HFF-Myc (cell line): ENCODE measurements at regions not wholly inside any gene's neighbourhood (a gene's known extent, or its start where the extent isn't known, plus 50 kb on each side); places are given as distances from the start of the nearest gene placed in this dataset.

Experiments
- DNase-seq: peaks from one replicate; pipeline ENCODE4 v3.0.0-alpha.2; 2011; ENCODE audit warnings: low read depth; ENCODE audit errors: extremely low read depth
- H3K4me3 ChIP-seq: replicated peaks from 2 replicates; pipeline ENCODE4 v1.5.1; 2011; ENCODE audit warnings: low read depth, mild to moderate bottlenecking, control low read depth, low read length
- TF ChIP-seq, protein P1 (sequence below): IDR thresholded peaks from 2 replicates; pipeline ENCODE4 v1.5.1; 2012; ENCODE audit warnings: mild to moderate bottlenecking, low read depth, low read length, control low read depth; ENCODE audit errors: missing control alignments

- DNase-seq, result no peak
- TF ChIP-seq, protein P1, sequence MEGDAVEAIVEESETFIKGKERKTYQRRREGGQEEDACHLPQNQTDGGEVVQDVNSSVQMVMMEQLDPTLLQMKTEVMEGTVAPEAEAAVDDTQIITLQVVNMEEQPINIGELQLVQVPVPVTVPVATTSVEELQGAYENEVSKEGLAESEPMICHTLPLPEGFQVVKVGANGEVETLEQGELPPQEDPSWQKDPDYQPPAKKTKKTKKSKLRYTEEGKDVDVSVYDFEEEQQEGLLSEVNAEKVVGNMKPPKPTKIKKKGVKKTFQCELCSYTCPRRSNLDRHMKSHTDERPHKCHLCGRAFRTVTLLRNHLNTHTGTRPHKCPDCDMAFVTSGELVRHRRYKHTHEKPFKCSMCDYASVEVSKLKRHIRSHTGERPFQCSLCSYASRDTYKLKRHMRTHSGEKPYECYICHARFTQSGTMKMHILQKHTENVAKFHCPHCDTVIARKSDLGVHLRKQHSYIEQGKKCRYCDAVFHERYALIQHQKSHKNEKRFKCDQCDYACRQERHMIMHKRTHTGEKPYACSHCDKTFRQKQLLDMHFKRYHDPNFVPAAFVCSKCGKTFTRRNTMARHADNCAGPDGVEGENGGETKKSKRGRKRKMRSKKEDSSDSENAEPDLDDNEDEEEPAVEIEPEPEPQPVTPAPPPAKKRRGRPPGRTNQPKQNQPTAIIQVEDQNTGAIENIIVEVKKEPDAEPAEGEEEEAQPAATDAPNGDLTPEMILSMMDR, result no peak
Observed at GRCh38 chr3:34852844-34853439, 786.4 kb upstream of the ARPP21 start.

GRCh38 chr3:34856081-34856947, 783.0 kb upstream of the ARPP21 start:
- no peak overlapping the region for H3K4me3 ChIP-seq
- TF ChIP-seq, protein P1, result no peak
- no peak for DNase-seq

More at GRCh38 chr3:34852844-34853439, 786.4 kb upstream of the ARPP21 start:
- H3K4me3 ChIP-seq, result no peak overlapping the region

DNA sequence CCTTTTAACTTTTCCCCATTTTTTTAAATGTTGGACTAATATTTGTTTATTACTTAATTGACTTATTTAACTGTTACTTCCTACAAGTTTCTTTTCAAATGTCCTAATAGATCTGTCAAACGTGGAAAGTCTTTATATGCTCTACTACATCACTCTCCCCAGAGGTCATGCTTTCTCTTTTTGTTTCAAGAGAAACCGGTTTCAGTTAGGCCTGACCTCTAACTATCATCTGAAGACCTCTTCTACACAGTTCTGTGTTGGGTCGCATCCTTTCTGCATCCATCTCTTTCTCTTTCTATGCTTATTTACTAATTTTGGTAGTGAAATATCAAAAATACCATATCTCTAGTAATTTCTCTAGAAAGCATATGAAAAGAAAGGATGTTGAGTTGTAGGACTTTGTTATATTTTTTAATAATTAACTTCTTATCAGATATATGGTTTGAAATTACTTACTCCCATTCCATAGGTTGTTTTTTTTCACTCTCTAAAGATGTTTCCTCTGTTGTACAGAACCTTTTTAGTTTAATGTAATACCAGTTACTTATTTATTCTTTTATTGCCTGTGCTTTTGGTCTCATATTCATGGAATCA, 781.2 kb upstream of the ARPP21 start:
- TF ChIP-seq, protein P1, result no peak
- no peak for DNase-seq
- no peak overlapping the region for H3K4me3 ChIP-seq

DNA sequence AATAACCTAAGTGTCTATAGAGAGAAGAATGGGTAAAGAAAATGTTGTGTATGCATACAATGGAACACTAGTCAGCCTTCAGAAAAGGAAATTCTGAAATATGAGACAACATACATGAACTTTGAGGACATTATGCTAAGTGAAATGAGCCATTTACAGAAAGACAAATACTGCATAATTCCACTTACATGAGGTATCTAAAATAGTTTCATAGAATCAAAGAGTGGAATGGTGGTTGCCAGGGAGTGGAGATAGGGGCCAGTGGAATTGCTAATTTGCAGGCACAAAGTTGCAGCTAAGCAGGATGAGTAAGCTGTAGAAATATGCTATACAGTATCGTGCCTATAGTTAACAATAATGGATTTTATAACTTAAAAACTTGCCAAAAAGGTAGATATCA, 779.6 kb upstream of the ARPP21 start:
- H3K4me3 ChIP-seq, result no peak overlapping the region
- TF ChIP-seq, protein P1, result no peak
- DNase-seq, result no peak

DNA sequence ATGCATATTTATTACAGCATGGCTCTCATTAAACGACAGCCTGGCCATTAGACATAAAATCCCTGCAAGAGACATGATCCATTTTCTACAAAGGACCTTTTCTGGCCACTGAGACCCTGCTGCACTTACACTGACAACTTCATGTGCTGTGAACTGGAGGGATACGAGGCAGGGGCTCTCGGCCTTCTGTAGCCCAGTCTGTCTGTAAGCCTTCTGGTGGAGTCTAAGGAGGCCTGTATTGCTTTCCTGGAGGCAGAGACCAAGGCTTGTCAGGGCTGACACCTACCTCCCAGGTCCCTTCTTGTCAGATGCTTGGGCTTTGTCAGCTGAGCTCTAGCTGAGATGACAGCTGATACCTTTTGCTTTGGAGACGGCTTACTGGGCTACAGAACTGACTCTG, 776.9 kb upstream of the ARPP21 start:
- no peak overlapping the region for H3K4me3 ChIP-seq
- DNase-seq, result no peak
- TF ChIP-seq, protein P1, result no peak

- TF ChIP-seq, protein P1, result no peak
- H3K4me3 ChIP-seq, result no peak overlapping the region
- no peak for DNase-seq
Observed at GRCh38 chr3:34863485-34863884, 775.8 kb upstream of the ARPP21 start.
